Stimulated activated CD8-positive, alpha-beta memory T cell treated with anti-CD3 and anti-CD28 coated beads, Interleukin-2, amount 100 ng/mL, for 48 hours (primary cell): ENCODE measurements at regions not wholly inside any gene's neighbourhood (a gene's known extent, or its start where the extent isn't known, plus 50 kb on each side); places are given as distances from the start of the nearest gene placed in this dataset.

Experiments
- DNase-seq, 2 donors: peaks; one replicate each; pipeline ENCODE4 v3.0.0-alpha.2; 2020; ENCODE audit warnings: low read depth in 2 of 2

- DNase-seq: no peak
These were observed 70.2 kb upstream of the TLE4 start for GRCh38 chr9:79501546-79501945.

DNA sequence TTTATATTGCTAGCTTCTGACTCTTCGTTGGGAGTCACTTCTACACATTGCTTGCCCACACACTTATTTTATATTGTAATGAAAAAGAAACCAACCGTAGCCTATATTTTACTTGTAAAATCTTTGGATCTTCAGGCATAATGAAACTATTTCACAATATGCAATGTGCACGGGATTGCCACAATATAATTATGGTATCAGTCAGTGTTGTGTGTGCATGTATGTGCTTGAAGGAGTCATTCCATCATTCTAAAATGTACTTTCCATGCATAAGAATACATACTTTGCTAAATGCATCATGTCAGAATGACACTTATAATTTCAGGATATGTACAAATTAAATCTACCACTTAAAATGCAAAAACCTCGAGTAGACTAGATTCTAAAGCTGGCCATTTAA is 64.0 kb upstream of the TLE4 start:
- no peak for DNase-seq

DNA sequence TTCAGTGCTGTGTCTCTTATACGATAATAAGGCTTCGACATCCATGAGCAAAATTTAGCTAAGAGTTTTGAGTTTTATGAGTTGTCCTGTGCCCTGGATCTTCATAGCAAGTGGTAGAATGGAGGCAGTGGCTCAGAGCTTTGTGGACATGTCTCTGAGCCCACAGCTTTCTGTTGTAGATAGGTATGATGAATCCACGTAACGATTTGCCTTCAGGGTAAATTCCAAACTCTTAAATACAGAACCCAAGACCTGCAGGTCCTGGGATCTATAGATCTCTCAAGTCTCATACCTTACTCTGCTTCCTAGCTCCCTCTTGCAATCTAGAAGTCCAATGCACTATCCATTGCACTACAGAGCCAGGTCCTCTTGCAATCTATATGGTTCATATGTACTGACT is 59.5 kb upstream of the TLE4 start:
- no peak for DNase-seq
